ENCODE measurements at regions not wholly inside any gene's neighbourhood (a gene's known extent, or its start where the extent isn't known, plus 50 kb on each side); places are given as distances from the start of the nearest gene placed in this dataset.

DNA sequence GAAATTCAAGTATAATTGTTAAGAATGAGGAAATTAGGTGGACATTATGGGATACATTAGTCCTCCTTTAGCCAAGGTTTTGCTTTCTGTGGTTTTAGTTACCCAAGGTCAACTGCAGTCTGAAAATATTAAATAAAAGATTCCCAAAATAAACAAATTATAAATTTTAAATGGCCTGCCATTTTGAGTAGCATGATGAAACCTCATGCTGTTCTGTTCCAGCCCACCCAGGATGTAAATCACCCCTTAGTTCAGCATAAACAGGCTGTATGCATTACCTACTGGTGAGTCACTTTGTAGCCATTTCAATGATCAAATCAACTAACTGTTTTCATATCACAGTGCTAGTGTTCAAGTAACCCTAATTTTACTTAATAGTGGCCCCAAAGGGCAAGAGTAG, 132.5 kb upstream of the LYPLAL1 start:
- no peaks in the 10 kb centered on the region for H3K36me3 ChIP-seq (ENCODE audit: insufficient read depth, low read length)
- no peak overlapping the region for H2AFZ ChIP-seq (ENCODE audit: low read depth, low read length)
- H3K4me1 ChIP-seq (ENCODE audit: insufficient read depth, low read length), result peaks cover 9% of the 10 kb centered on the region
- no peaks in the 10 kb centered on the region for H3K9me3 ChIP-seq (ENCODE audit: low read length)
- H3K27me3 ChIP-seq (ENCODE audit: insufficient read depth, low read length), result no peaks in the 10 kb centered on the region
- H3K4me3 ChIP-seq (ENCODE audit: low read length), result no peak overlapping the region

DNA sequence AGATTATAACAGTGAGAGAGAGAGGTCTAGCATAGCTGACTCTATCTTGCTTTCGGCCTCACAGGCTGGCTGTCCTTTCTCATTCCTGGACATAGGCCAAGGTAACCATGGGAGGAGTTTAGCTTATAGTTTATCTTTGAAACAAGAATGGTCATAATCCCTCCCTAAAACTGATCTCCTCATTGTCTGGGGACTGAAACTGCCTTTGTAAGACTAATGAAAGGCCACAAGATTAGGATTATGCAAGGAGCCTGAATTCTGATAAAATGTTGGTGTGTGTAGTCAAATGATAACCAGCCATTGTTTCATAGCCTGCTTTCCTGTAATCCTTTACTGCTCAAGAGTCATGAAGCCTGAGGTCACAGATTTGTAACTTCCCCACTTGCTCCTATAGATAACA, 131.9 kb upstream of the LYPLAL1 start:
- H3K4me1 ChIP-seq (ENCODE audit: insufficient read depth, low read length), result peaks cover 9% of the 10 kb centered on the region
- no peak overlapping the region for H3K4me3 ChIP-seq (ENCODE audit: low read length)
- no peak overlapping the region for H2AFZ ChIP-seq (ENCODE audit: low read depth, low read length)
- no peaks in the 10 kb centered on the region for H3K9me3 ChIP-seq (ENCODE audit: low read length)
- H3K27me3 ChIP-seq (ENCODE audit: insufficient read depth, low read length), result no peaks in the 10 kb centered on the region
- H3K36me3 ChIP-seq (ENCODE audit: insufficient read depth, low read length), result no peaks in the 10 kb centered on the region

DNA sequence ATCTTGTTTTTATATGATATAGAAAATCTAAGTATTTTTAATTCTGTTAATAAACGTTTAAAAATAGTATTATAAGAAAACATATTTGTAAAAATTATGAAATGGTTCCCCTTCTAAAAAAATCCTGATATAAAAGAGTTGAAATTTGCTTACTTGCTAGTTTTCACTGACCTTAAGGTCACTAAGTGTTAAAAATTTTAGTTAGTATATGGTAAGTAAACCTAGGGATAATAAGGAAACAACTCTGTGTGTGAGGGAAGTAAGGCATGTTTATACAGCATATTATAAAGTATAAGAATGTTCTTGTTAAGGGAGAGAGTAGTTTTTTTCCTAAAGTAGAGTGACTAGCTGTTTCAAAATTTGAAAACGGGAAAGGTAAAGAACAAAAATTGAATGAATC, 130.9 kb upstream of the LYPLAL1 start:
- H3K4me3 ChIP-seq (ENCODE audit: low read length), result no peak overlapping the region

DNA sequence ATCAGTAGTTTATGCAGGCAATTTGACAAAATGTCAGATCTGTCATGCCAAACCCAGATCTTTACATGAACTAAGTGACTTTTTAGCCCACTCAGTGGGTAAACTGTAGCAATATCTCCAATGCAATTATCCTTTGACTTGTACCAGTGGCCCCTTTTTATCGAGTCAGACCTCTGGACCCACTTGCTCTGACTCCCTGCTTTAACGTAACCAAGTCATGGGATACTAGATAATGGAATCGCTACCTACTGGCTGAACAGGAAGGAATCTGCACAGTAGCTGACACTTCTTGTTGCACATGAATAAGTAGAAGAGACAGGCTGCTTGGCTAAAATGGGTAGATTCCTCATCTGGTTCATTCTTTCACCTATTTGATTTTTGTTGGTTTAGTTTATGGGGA, 128.4 kb upstream of the LYPLAL1 start:
- H3K9me3 ChIP-seq (ENCODE audit: low read length), result no peaks in the 10 kb centered on the region
- H3K4me3 ChIP-seq (ENCODE audit: low read length), result no peak overlapping the region
- no peak overlapping the region for H2AFZ ChIP-seq (ENCODE audit: low read depth, low read length)
- H3K36me3 ChIP-seq (ENCODE audit: insufficient read depth, low read length), result no peaks in the 10 kb centered on the region
- H3K4me1 ChIP-seq (ENCODE audit: insufficient read depth, low read length), result peaks cover 5% of the 10 kb centered on the region
- no peaks in the 10 kb centered on the region for H3K27me3 ChIP-seq (ENCODE audit: insufficient read depth, low read length)

More for the DNA sequence above, 130.9 kb upstream of the LYPLAL1 start:
- Histone ChIP-seq H3K9me3 (ENCODE audit: low read length) (no peaks in the 10 kb centered on the region), H3K36me3 (ENCODE audit: insufficient read depth, low read length) (no peaks in the 10 kb centered on the region), H2AFZ (ENCODE audit: low read depth, low read length) (no peak overlapping the region), H3K27me3 (ENCODE audit: insufficient read depth, low read length) (no peaks in the 10 kb centered on the region), H3K4me1 (ENCODE audit: insufficient read depth, low read length) (peaks cover 9% of the 10 kb centered on the region)

DNA sequence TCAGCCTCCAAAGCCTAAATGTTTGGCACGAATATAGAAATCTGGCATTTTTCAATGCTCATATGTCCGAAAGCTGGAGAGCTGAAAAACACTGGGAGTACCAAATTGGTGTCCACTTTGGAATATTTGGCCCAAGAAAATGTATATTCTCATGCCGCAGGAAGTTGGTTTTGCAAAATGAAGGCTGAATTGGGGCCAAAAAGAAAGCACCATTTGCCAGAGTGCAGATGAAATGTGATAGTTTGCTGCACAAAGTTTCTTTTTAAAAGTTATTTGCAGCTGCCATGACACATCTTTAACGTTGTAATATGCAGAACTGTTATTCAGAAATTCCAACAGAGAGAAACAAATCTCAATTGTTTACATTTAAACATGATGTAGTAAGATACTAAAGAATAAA, 124.2 kb upstream of the LYPLAL1 start:
- no peak overlapping the region for H3K4me3 ChIP-seq (ENCODE audit: low read length)
- H3K4me1 ChIP-seq (ENCODE audit: insufficient read depth, low read length), result no peaks in the 10 kb centered on the region
- H3K27me3 ChIP-seq (ENCODE audit: insufficient read depth, low read length), result no peaks in the 10 kb centered on the region
- H3K9me3 ChIP-seq (ENCODE audit: low read length), result no peaks in the 10 kb centered on the region
- H3K36me3 ChIP-seq (ENCODE audit: insufficient read depth, low read length), result no peaks in the 10 kb centered on the region
- H2AFZ ChIP-seq (ENCODE audit: low read depth, low read length), result no peak overlapping the region

DNA sequence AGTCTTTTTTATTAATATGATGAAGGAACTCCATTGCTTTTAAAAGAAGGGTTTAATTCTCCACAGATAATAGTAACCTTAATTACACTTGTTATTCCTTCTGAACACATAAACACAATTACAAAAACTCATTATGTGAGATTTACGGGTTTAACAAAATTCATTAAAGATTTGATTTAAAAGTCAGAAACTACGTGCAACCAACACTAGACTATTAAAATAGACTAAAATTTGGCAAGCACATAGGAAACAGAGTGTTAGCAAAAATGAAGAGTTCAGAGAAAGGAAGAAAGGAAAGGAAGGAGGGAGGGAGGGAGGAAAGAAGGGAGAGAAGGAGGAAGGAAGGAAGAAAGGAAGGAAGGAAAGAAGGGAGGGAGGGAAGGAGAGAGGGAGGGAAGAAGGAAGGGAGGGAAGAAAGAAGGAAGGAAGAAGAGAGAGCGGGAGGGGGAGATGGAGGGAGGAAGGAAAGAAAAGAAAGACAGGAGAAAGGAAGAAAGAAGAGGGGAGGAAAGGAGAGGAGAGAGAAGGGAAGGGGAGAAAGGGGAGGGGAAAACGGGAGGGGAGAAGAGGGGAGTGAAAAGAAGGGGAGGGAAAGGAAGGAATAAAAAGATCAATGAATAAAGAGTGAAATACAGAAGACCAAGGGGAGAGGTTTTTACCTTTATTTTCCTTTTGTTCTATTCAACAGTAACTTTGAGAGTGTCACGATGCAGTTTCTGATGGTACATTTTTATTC, 123.4 kb upstream of the LYPLAL1 start:
- Histone ChIP-seq H3K36me3 (ENCODE audit: insufficient read depth, low read length) (no peaks in the 10 kb centered on the region), H3K27me3 (ENCODE audit: insufficient read depth, low read length) (no peaks in the 10 kb centered on the region), H3K4me3 (ENCODE audit: low read length) (no peak overlapping the region), H2AFZ (ENCODE audit: low read depth, low read length) (no peak overlapping the region), H3K9me3 (ENCODE audit: low read length) (no peaks in the 10 kb centered on the region), H3K4me1 (ENCODE audit: insufficient read depth, low read length) (no peaks in the 10 kb centered on the region)

DNA sequence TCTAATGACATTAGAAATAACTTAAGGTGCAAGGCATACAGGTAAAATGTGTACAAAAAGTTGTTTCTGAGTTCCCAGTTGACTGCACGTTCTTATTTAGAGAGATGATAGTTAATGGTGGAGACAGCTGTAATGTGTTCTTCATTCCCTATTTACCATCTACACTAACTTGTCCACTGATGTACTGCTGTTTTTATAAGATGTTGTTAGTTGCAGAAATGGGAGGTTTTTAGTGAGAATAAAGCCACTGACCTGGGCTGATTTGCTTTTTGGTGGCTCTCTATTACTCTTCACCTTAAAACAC, 122.9 kb upstream of the LYPLAL1 start:
- H2AFZ ChIP-seq (ENCODE audit: low read depth, low read length), result no peak overlapping the region
- H3K4me3 ChIP-seq (ENCODE audit: low read length), result no peak overlapping the region
- H3K27me3 ChIP-seq (ENCODE audit: insufficient read depth, low read length), result no peaks in the 10 kb centered on the region
- no peaks in the 10 kb centered on the region for H3K9me3 ChIP-seq (ENCODE audit: low read length)
- no peaks in the 10 kb centered on the region for H3K36me3 ChIP-seq (ENCODE audit: insufficient read depth, low read length)
- no peaks in the 10 kb centered on the region for H3K4me1 ChIP-seq (ENCODE audit: insufficient read depth, low read length)

DNA sequence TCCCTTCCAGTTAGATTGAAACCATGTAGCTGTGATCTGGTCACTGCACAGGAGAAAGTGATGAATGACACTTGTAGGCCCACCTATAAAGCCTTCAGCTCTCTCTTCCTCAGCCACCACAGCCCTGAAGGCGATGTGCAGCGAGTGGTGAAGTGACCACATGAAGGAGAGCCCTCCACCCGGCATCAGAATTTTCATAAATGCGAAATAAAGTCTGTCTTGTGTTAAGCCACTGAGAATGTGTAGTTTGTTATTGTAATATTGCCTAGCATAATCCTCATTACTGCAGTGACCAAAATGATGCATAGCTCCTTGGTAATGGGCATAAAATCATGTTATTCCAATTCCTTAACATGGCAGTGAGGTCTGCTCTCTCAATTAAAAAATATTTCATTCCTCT, 122.1 kb upstream of the LYPLAL1 start:
- no peaks in the 10 kb centered on the region for H3K36me3 ChIP-seq (ENCODE audit: insufficient read depth, low read length)
- H3K4me1 ChIP-seq (ENCODE audit: insufficient read depth, low read length), result no peaks in the 10 kb centered on the region
- H3K27me3 ChIP-seq (ENCODE audit: insufficient read depth, low read length), result no peaks in the 10 kb centered on the region
- H3K4me3 ChIP-seq (ENCODE audit: low read length), result no peak overlapping the region
- H3K9me3 ChIP-seq (ENCODE audit: low read length), result no peaks in the 10 kb centered on the region
- no peak overlapping the region for H2AFZ ChIP-seq (ENCODE audit: low read depth, low read length)

DNA sequence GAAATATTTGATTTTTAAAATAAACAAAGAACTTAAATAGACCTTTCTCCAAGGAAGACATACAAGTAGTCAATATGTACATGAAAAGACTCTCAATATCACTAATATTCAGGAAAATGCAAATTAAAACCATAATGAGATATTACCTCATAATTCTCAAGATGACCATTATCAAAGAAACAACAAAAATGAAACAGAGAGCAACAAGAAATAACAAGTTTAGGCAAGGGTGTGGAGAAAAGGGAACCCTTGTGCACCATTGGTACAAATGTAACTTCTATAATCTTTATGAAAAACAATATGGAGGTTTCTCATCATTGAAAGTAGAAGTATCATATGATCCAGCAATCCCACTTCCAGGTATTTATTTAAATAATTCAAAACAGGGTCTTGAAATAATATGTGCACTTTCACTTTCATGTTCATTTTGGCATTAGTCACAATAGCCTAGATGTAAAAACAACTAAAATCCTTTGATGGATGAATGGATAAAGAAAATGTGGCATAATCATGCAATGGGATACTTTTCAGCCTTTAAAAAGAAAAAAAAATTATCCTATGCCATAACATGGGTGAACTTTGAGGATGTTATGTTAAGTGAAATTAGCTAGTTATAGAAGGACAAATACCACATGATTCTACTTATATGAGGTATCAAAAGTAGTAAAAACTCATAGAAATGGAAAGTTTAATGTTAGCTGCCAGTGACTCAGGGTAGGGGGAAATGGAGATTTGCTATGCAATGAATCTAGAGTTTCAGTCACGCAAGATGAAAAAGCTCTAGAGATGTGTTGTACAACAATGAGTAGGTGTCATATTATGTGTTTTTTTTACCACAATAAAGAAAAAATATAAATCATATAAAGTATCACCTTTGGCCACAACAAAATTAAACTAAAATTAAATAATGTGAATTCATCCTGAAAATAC, 114.5 kb upstream of the LYPLAL1 start:
- Histone ChIP-seq H3K4me1 (ENCODE audit: insufficient read depth, low read length) (no peaks in the 10 kb centered on the region), H3K27me3 (ENCODE audit: insufficient read depth, low read length) (no peaks in the 10 kb centered on the region), H2AFZ (ENCODE audit: low read depth, low read length) (no peak overlapping the region), H3K36me3 (ENCODE audit: insufficient read depth, low read length) (no peaks in the 10 kb centered on the region), H3K9me3 (ENCODE audit: low read length) (no peaks in the 10 kb centered on the region), H3K4me3 (ENCODE audit: low read length) (no peak overlapping the region)

DNA sequence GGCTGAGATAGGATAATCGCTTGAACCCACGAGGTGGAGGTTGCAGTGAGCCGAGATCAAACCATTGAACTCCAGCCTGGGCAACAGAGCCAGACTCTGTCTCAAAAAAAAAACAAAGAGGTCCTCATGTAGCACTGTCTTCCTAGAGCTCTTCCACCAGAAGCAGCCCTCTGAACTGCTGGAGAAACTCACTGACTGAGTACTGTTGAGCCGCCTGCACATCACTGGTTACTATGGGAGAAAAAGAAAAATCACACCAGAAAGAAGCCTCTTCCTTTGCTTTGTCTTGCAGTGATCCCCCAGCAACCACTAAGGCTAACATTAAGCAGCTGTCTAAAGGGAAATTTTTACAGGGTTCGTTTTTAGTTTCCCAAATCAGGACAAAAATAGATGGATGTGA, 112.9 kb upstream of the LYPLAL1 start:
- Histone ChIP-seq H3K9me3 (ENCODE audit: low read length) (no peaks in the 10 kb centered on the region), H2AFZ (ENCODE audit: low read depth, low read length) (no peak overlapping the region), H3K27me3 (ENCODE audit: insufficient read depth, low read length) (no peaks in the 10 kb centered on the region), H3K36me3 (ENCODE audit: insufficient read depth, low read length) (no peaks in the 10 kb centered on the region), H3K4me3 (ENCODE audit: low read length) (no peak overlapping the region), H3K4me1 (ENCODE audit: insufficient read depth, low read length) (no peaks in the 10 kb centered on the region)

DNA sequence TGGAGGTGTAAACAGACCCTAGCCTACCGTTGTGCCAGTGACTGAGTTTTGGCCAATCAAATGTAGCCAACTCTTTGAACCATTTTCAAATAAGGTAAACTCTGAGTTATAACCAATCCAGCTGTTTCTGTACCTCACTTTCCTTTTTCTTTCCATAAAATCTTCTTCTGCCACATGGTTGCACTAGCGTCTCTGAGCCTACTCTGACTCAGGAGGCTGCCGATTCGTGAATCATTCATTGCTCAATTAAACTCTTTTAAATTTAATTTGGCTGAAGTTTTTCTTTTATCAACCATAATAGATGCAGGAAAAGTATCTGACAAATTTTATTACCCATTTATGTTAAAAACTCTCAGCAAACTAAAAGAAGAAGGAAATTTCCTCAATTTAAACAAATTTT, 111.5 kb upstream of the LYPLAL1 start:
- H2AFZ ChIP-seq (ENCODE audit: low read depth, low read length), result no peak overlapping the region
- no peaks in the 10 kb centered on the region for H3K27me3 ChIP-seq (ENCODE audit: insufficient read depth, low read length)
- H3K4me1 ChIP-seq (ENCODE audit: insufficient read depth, low read length), result no peaks in the 10 kb centered on the region
- H3K36me3 ChIP-seq (ENCODE audit: insufficient read depth, low read length), result no peaks in the 10 kb centered on the region
- H3K9me3 ChIP-seq (ENCODE audit: low read length), result no peaks in the 10 kb centered on the region
- no peak overlapping the region for H3K4me3 ChIP-seq (ENCODE audit: low read length)

DNA sequence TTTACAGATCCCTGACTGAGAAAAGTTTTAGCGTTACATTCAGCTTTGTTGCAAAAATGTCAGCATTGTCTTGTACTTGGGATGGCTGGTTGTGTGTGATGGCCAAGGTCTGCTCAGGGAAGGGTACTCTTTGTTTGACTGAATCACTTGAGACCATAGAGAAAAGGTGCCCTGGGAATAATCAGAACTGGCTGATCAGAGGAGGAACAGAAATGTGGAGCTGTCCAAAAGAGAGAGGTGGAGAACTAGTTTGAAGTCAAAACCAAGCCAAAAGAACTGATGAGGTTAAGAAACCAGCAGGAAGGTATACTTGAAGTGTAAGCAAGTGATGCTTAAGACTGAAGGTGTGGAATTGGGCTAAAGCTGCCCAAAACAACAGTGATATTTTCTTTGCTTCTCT, 107.6 kb upstream of the LYPLAL1 start:
- no peak overlapping the region for H2AFZ ChIP-seq (ENCODE audit: low read depth, low read length)
- H3K27me3 ChIP-seq (ENCODE audit: insufficient read depth, low read length), result no peaks in the 10 kb centered on the region
- no peaks in the 10 kb centered on the region for H3K4me1 ChIP-seq (ENCODE audit: insufficient read depth, low read length)
- H3K36me3 ChIP-seq (ENCODE audit: insufficient read depth, low read length), result no peaks in the 10 kb centered on the region
- H3K9me3 ChIP-seq (ENCODE audit: low read length), result no peaks in the 10 kb centered on the region
- H3K4me3 ChIP-seq (ENCODE audit: low read length), result no peak overlapping the region

DNA sequence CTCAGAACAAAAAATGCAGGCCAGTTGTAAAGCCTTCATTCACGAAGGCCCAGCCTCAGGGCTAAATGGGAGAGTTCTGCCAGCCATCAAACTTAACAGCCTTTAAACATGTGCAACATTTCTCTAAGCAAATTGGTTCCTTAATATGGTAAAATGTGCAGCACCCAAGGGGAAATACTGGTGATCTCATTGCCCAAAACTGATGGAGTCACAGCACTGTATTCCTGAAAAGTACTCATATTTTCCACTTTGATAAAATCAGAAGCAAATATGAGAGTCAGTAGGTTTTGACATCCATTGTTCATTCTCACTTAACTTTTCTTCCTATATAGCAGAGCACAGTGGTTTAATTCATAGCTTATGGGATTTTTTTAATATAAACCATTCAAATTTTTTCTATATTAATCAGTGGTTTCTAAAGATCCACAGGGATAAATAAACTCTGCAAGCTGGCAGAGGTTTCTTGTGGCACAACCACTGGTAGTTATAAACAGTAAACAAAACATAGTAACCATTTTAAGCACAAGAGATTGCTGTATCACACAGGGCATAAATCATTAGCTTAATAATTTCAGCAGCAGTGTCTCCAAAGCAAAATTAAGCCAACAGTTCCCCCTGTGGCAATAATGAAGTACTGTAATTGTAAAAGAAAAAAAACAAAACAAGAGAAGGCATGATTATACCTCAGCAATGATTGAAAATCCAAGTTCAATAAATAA, 106.9 kb upstream of the LYPLAL1 start:
- H3K27me3 ChIP-seq (ENCODE audit: insufficient read depth, low read length), result no peaks in the 10 kb centered on the region
- no peaks in the 10 kb centered on the region for H3K36me3 ChIP-seq (ENCODE audit: insufficient read depth, low read length)
- no peaks in the 10 kb centered on the region for H3K4me1 ChIP-seq (ENCODE audit: insufficient read depth, low read length)
- no peak overlapping the region for H3K4me3 ChIP-seq (ENCODE audit: low read length)
- peaks cover 2% of the 10 kb centered on the region for H3K9me3 ChIP-seq (ENCODE audit: low read length)
- no peak overlapping the region for H2AFZ ChIP-seq (ENCODE audit: low read depth, low read length)

All from neuron (in vitro differentiated cells).